ENCODE measurements at regions not wholly inside any gene's neighbourhood (a gene's known extent, or its start where the extent isn't known, plus 50 kb on each side); places are given as distances from the start of the nearest gene placed in this dataset.
"Not testable (repeated sequence)": the region's sequence is repeated elsewhere in the genome, so short reads cannot be mapped to it uniquely, and the experiment has no call there.

DNA sequence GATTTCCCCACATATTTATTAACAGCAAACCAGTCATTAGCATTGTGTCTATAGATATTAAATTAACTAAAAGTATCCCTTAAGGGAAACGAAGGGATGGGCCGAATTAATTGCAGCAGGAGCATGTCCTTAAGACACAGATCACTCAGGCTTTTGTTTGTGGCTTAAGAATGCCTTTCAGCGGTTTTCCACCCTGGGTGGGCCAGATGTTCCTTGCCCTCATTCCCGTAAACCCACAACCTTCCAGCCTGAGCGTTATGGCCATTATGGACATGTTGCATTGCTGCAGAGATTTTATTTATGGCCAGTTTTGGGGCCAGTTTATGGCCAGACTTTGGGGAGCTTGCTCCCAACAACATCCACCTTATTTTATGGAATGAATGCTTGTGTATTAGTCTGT lies 55.5 kb upstream of the TCL1A start:
- TF ChIP-seq, protein P1, sequence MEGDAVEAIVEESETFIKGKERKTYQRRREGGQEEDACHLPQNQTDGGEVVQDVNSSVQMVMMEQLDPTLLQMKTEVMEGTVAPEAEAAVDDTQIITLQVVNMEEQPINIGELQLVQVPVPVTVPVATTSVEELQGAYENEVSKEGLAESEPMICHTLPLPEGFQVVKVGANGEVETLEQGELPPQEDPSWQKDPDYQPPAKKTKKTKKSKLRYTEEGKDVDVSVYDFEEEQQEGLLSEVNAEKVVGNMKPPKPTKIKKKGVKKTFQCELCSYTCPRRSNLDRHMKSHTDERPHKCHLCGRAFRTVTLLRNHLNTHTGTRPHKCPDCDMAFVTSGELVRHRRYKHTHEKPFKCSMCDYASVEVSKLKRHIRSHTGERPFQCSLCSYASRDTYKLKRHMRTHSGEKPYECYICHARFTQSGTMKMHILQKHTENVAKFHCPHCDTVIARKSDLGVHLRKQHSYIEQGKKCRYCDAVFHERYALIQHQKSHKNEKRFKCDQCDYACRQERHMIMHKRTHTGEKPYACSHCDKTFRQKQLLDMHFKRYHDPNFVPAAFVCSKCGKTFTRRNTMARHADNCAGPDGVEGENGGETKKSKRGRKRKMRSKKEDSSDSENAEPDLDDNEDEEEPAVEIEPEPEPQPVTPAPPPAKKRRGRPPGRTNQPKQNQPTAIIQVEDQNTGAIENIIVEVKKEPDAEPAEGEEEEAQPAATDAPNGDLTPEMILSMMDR (conservative IDR thresholded peaks at IDR 0.05 in 1 of 2, IDR thresholded peaks at IDR 0.05 in 1 of 2; ENCODE audit: low read depth in 1 of 2, low read length in 2 of 2) = not testable (repeated sequence)
- not testable (repeated sequence) for TF ChIP-seq EZH2 (IDR thresholded peaks at IDR 0.05; ENCODE audit: low read length, missing control alignments)

Data from fibroblast of lung (primary cell).